ENCODE measurements at regions not wholly inside any gene's neighbourhood (a gene's known extent, or its start where the extent isn't known, plus 50 kb on each side); places are given as distances from the start of the nearest gene placed in this dataset.

- no peak for DNase-seq
- H3K36me3 Mint-ChIP-seq (ENCODE audit: low read depth) = no peaks in the 10 kb centered on the region
- H3K27ac Mint-ChIP-seq = no peak overlapping the region
- H3K4me3 Mint-ChIP-seq = no peak overlapping the region
- no peaks in the 10 kb centered on the region for H3K4me1 Mint-ChIP-seq (ENCODE audit: low read depth)
- peaks cover 15% of the 10 kb centered on the region for H3K27me3 Mint-ChIP-seq
- no peaks in the 10 kb centered on the region for H3K9me3 Mint-ChIP-seq
These were observed 177.3 kb upstream of the NOCT start for GRCh38 chr4:138838251-138838650.

GRCh38 chr4:138835832-138836533 lies 179.6 kb upstream of the NOCT start:
- Mint-ChIP-seq H3K4me3 (no peak overlapping the region), H3K4me1 (ENCODE audit: low read depth) (peaks cover 4% of the 10 kb centered on the region), H3K9me3 (no peaks in the 10 kb centered on the region), H3K27ac (no peak overlapping the region), H3K36me3 (ENCODE audit: low read depth) (no peaks in the 10 kb centered on the region), H3K27me3 (peaks cover 7% of the 10 kb centered on the region)
- no peak for DNase-seq

GRCh38 chr4:138833974-138834373 lies 181.6 kb upstream of the NOCT start:
- DNase-seq = no peak
- no peaks in the 10 kb centered on the region for H3K9me3 Mint-ChIP-seq
- no peak overlapping the region for H3K27ac Mint-ChIP-seq
- peaks cover 4% of the 10 kb centered on the region for H3K4me1 Mint-ChIP-seq (ENCODE audit: low read depth)
- H3K27me3 Mint-ChIP-seq = peaks cover 4% of the 10 kb centered on the region
- no peak overlapping the region for H3K4me3 Mint-ChIP-seq
- no peaks in the 10 kb centered on the region for H3K36me3 Mint-ChIP-seq (ENCODE audit: low read depth)

GRCh38 chr4:138832563-138832962 lies 183.0 kb upstream of the NOCT start:
- no peak for DNase-seq
- peaks cover 4% of the 10 kb centered on the region for H3K4me1 Mint-ChIP-seq (ENCODE audit: low read depth)
- no peaks in the 10 kb centered on the region for H3K9me3 Mint-ChIP-seq
- peaks cover 4% of the 10 kb centered on the region for H3K27me3 Mint-ChIP-seq
- no peak overlapping the region for H3K27ac Mint-ChIP-seq
- H3K36me3 Mint-ChIP-seq (ENCODE audit: low read depth) = no peaks in the 10 kb centered on the region
- H3K4me3 Mint-ChIP-seq = no peak overlapping the region

GRCh38 chr4:138831948-138832347 lies 183.6 kb upstream of the NOCT start:
- Mint-ChIP-seq H3K4me3 (no peak overlapping the region), H3K27ac (no peak overlapping the region), H3K4me1 (ENCODE audit: low read depth) (peaks cover 4% of the 10 kb centered on the region), H3K36me3 (ENCODE audit: low read depth) (no peaks in the 10 kb centered on the region), H3K27me3 (peaks cover 4% of the 10 kb centered on the region), H3K9me3 (no peaks in the 10 kb centered on the region)
- no peak for DNase-seq

- peaks cover 4% of the 10 kb centered on the region for H3K27me3 Mint-ChIP-seq
These were observed 186.7 kb upstream of the NOCT start for GRCh38 chr4:138828926-138829325.

DNA sequence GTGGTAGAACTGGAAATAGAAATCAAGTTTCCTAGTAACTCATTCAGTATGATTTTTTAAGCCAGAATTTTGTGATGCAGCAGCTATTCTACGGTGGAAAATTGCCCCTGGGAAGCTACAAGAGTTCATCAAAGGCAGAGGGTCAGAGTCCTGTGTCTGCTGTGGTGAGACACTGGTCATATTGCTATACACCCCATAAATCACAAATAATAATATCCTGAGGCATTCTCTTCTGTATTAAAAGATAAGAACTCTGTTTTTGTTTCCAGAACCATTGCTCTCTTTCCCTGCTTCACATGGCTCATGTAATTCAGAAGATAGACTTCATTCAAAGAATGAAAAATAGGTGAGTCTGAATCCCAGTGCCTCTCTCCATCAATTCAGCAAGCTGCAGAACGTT lies 188.8 kb upstream of the NOCT start:
- Mint-ChIP-seq H3K36me3 (ENCODE audit: low read depth) (no peaks in the 10 kb centered on the region), H3K9me3 (no peaks in the 10 kb centered on the region), H3K27me3 (no peaks in the 10 kb centered on the region), H3K27ac (no peak overlapping the region), H3K4me3 (no peak overlapping the region), H3K4me1 (ENCODE audit: low read depth) (no peaks in the 10 kb centered on the region)
- DNase-seq = no peak

More at GRCh38 chr4:138828926-138829325, 186.7 kb upstream of the NOCT start:
- DNase-seq = no peak
- Mint-ChIP-seq H3K27ac (no peak overlapping the region), H3K36me3 (ENCODE audit: low read depth) (no peaks in the 10 kb centered on the region), H3K4me1 (ENCODE audit: low read depth) (peaks cover 4% of the 10 kb centered on the region), H3K4me3 (no peak overlapping the region), H3K9me3 (no peaks in the 10 kb centered on the region)

DNA sequence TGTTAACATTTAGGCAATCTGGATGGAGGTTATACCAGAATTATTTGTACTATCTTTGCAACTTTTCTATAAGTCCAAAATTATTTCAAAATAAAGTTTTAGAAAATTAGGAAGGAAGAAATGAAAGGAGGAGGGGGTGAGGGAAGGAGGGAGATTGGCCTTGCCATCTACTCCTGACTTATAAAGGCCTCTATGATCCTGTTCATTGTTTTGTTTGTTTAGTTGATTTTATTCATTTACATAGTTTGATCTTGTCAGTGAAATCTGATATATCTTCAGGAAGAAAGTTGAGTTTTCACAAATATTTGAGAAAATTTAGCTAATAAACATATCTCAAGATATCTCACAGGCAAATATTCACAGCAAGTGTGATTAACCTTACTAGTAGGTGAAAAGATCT lies 189.3 kb upstream of the NOCT start:
- no peak for DNase-seq
- no peak overlapping the region for H3K27ac Mint-ChIP-seq
- H3K9me3 Mint-ChIP-seq = no peaks in the 10 kb centered on the region
- no peaks in the 10 kb centered on the region for H3K4me1 Mint-ChIP-seq (ENCODE audit: low read depth)
- H3K27me3 Mint-ChIP-seq = no peaks in the 10 kb centered on the region
- no peaks in the 10 kb centered on the region for H3K36me3 Mint-ChIP-seq (ENCODE audit: low read depth)
- no peak overlapping the region for H3K4me3 Mint-ChIP-seq

GRCh38 chr4:138821331-138821730 lies 194.2 kb upstream of the NOCT start:
- Mint-ChIP-seq H3K27ac (no peak overlapping the region), H3K36me3 (ENCODE audit: low read depth) (no peaks in the 10 kb centered on the region), H3K4me3 (no peak overlapping the region), H3K4me1 (ENCODE audit: low read depth) (no peaks in the 10 kb centered on the region), H3K27me3 (no peaks in the 10 kb centered on the region), H3K9me3 (no peaks in the 10 kb centered on the region)
- no peak for DNase-seq

- Mint-ChIP-seq H3K4me1 (ENCODE audit: low read depth) (no peaks in the 10 kb centered on the region), H3K9me3 (no peaks in the 10 kb centered on the region), H3K27ac (no peak overlapping the region), H3K4me3 (no peak overlapping the region), H3K36me3 (ENCODE audit: low read depth) (no peaks in the 10 kb centered on the region), H3K27me3 (peaks cover 9% of the 10 kb centered on the region)
- no peak for DNase-seq
These were observed 198.7 kb upstream of the NOCT start for GRCh38 chr4:138816875-138817274.

GRCh38 chr4:138815811-138816210 lies 199.8 kb upstream of the NOCT start:
- no peak overlapping the region for H3K27ac Mint-ChIP-seq
- DNase-seq = no peak
- no peaks in the 10 kb centered on the region for H3K9me3 Mint-ChIP-seq
- H3K4me3 Mint-ChIP-seq = no peak overlapping the region
- no peaks in the 10 kb centered on the region for H3K4me1 Mint-ChIP-seq (ENCODE audit: low read depth)
- H3K27me3 Mint-ChIP-seq = peaks cover 9% of the 10 kb centered on the region
- H3K36me3 Mint-ChIP-seq (ENCODE audit: low read depth) = no peaks in the 10 kb centered on the region

DNA sequence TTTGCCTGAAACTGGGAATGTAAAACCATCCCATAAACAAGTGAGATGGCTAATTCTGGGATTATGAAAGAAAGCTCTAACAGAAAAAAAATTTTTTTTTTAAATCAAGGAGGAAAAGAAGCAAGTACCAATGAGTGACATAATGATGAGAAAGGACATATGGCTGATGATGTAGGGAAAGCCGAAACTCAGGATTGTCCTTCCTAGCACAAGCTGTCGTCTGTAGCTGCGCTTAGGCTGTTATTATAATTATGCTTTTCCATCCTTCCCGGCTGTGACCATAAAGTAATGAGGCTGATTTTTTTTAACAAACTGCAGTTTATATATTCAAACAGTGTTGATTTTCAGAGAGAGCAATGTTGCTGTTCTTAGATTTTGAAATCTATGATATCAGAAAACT lies 209.8 kb upstream of the NOCT start:
- H3K27ac Mint-ChIP-seq = no peak overlapping the region
- H3K27me3 Mint-ChIP-seq = peaks cover 25% of the 10 kb centered on the region
- H3K4me1 Mint-ChIP-seq (ENCODE audit: low read depth) = no peaks in the 10 kb centered on the region
- DNase-seq = no peak
- no peak overlapping the region for H3K4me3 Mint-ChIP-seq
- H3K9me3 Mint-ChIP-seq = no peaks in the 10 kb centered on the region
- no peaks in the 10 kb centered on the region for H3K36me3 Mint-ChIP-seq (ENCODE audit: low read depth)

- Mint-ChIP-seq H3K4me3 (no peak overlapping the region), H3K27me3 (peaks cover 29% of the 10 kb centered on the region), H3K4me1 (ENCODE audit: low read depth) (no peaks in the 10 kb centered on the region), H3K27ac (no peak overlapping the region), H3K9me3 (no peaks in the 10 kb centered on the region), H3K36me3 (ENCODE audit: low read depth) (no peaks in the 10 kb centered on the region)
- no peak for DNase-seq
These were observed 210.9 kb upstream of the NOCT start for GRCh38 chr4:138804711-138805110.

DNA sequence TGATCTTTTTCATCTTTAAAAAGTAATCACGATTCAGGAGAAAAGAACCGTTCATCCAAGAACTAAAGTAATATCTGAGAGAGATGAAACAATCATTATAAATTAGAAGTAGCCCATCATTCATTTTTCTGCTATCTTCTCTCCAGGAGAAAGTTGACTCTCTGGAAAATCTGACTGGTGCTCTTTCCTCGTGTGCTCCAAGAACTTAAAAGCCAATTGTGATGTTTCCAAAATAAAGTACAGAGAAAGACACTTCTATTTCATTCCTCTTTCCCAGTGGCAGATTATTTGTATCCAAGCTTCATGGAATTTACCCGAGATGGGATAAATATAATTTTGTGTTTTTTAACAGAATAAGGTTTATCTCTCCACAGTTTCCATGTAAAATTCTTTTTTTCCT lies 212.5 kb upstream of the NOCT start:
- H3K27ac Mint-ChIP-seq = no peak overlapping the region
- H3K27me3 Mint-ChIP-seq = peaks cover 32% of the 10 kb centered on the region
- H3K4me1 Mint-ChIP-seq (ENCODE audit: low read depth) = no peaks in the 10 kb centered on the region
- no peaks in the 10 kb centered on the region for H3K36me3 Mint-ChIP-seq (ENCODE audit: low read depth)
- H3K9me3 Mint-ChIP-seq = no peaks in the 10 kb centered on the region
- no peak overlapping the region for H3K4me3 Mint-ChIP-seq
- DNase-seq = no peak

- no peak overlapping the region for H3K4me3 Mint-ChIP-seq
- no peak for DNase-seq
- H3K27ac Mint-ChIP-seq = no peak overlapping the region
- H3K9me3 Mint-ChIP-seq = no peaks in the 10 kb centered on the region
- no peaks in the 10 kb centered on the region for H3K4me1 Mint-ChIP-seq (ENCODE audit: low read depth)
- peaks cover 28% of the 10 kb centered on the region for H3K27me3 Mint-ChIP-seq
- no peaks in the 10 kb centered on the region for H3K36me3 Mint-ChIP-seq (ENCODE audit: low read depth)
These were observed 213.1 kb upstream of the NOCT start for GRCh38 chr4:138802499-138802898.

DNA sequence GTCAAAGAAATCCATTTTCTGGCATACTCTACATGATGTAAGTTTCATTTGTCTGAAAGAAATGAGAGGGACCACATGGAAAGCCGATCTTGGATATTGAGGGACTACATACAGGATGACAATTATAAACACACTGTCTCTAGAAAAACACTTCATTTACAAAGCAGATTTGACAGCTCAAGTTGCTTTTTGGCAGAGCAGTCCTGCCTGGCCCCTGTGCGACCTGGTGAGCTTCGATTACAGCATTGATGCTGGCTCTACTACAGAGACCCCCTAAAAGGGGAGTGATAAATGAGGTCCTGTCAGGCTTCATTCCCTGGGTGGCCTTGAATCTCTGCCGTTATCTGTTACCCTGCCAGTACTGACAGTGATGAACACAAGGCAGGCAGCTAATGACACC lies 215.2 kb upstream of the NOCT start:
- DNase-seq = no peak
- H3K36me3 Mint-ChIP-seq (ENCODE audit: low read depth) = no peaks in the 10 kb centered on the region
- H3K4me1 Mint-ChIP-seq (ENCODE audit: low read depth) = no peaks in the 10 kb centered on the region
- H3K4me3 Mint-ChIP-seq = no peak overlapping the region
- no peak overlapping the region for H3K27ac Mint-ChIP-seq
- H3K9me3 Mint-ChIP-seq = no peaks in the 10 kb centered on the region
- peaks cover 18% of the 10 kb centered on the region for H3K27me3 Mint-ChIP-seq
